ENCODE measurements at regions not wholly inside any gene's neighbourhood (a gene's known extent, or its start where the extent isn't known, plus 50 kb on each side); places are given as distances from the start of the nearest gene placed in this dataset.

DNA sequence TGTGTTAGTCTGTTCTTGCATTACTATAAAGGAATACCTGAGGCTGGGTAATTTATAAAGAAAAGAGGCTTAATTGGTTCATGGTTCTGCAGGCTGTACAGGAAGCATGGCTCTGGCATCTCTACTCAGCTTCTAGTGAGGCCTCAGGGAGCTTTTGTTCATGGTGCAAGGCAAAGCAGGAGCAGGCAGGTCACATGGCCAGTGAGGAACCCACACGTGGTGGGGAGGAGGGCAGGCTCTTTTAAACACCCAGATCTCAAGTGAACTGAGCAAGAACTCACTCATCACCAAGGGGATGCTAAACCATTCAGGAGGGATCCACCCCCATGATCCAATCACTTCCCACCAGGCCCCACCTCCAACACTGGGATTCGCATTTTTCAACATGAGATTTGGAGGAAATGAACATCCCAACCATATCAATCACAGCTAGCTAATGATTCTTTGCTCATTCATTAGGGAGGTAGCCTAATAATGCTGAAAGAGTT, 51.4 kb upstream of the RAP1A start:
- Histone ChIP-seq H3K4me3 (ENCODE audit: low read depth, low read length) (no peak overlapping the region), H3K36me3 (ENCODE audit: control insufficient read depth, insufficient read depth, low read length) (no peaks in the 10 kb centered on the region), H3K27me3 (ENCODE audit: control insufficient read depth, insufficient read depth, low read length) (no peaks in the 10 kb centered on the region)
- no peak for FAIRE-seq
- TF ChIP-seq, protein P1, sequence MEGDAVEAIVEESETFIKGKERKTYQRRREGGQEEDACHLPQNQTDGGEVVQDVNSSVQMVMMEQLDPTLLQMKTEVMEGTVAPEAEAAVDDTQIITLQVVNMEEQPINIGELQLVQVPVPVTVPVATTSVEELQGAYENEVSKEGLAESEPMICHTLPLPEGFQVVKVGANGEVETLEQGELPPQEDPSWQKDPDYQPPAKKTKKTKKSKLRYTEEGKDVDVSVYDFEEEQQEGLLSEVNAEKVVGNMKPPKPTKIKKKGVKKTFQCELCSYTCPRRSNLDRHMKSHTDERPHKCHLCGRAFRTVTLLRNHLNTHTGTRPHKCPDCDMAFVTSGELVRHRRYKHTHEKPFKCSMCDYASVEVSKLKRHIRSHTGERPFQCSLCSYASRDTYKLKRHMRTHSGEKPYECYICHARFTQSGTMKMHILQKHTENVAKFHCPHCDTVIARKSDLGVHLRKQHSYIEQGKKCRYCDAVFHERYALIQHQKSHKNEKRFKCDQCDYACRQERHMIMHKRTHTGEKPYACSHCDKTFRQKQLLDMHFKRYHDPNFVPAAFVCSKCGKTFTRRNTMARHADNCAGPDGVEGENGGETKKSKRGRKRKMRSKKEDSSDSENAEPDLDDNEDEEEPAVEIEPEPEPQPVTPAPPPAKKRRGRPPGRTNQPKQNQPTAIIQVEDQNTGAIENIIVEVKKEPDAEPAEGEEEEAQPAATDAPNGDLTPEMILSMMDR (IDR thresholded peaks at IDR 0.05; ENCODE audit: insufficient read depth, low read length, severe bottlenecking), result no peak
- no peak for DNase-seq (ENCODE audit: low read depth)

Measured in bronchial epithelial cell (primary cell).